GM21619 (cell line): ENCODE measurements at regions not wholly inside any gene's neighbourhood (a gene's known extent, or its start where the extent isn't known, plus 50 kb on each side); places are given as distances from the start of the nearest gene placed in this dataset.
"Not testable (repeated sequence)": the region's sequence is repeated elsewhere in the genome, so short reads cannot be mapped to it uniquely, and the experiment has no call there.

Experiments
- ATAC-seq: cut with Tn5 transposase; IDR thresholded peaks from one replicate; pipeline ENCODE4 v1.9.1; 2021; ENCODE audit not compliant: unreplicated experiment

GRCh38 chr4:156336511-156336910 lies 382.8 kb upstream of the CTSO start:
- ATAC-seq: no peak

GRCh38 chr4:156335721-156336120 lies 382.1 kb upstream of the CTSO start:
- no peak for ATAC-seq

- no peak for ATAC-seq
Measured at GRCh38 chr4:156330436-156331031, 376.9 kb upstream of the CTSO start.

- no peak for ATAC-seq
Measured at GRCh38 chr4:156329779-156330178, 376.1 kb upstream of the CTSO start.

- no peak for ATAC-seq
Measured at GRCh38 chr4:156328882-156329281, 375.2 kb upstream of the CTSO start.

- no peak for ATAC-seq
Measured at GRCh38 chr4:156326246-156326645, 372.6 kb upstream of the CTSO start.

- no peak for ATAC-seq
Measured at GRCh38 chr4:156322592-156322991, 368.9 kb upstream of the CTSO start.

GRCh38 chr4:156321203-156321602 lies 367.5 kb upstream of the CTSO start:
- ATAC-seq: no peak

GRCh38 chr4:156313497-156313896 lies 359.8 kb upstream of the CTSO start:
- ATAC-seq: no peak

GRCh38 chr4:156312261-156312847 lies 358.7 kb upstream of the CTSO start:
- no peak for ATAC-seq

- no peak for ATAC-seq
Measured at GRCh38 chr4:156309031-156309430, 355.4 kb upstream of the CTSO start.

- no peak for ATAC-seq
Measured at GRCh38 chr4:156303708-156304107, 350.0 kb upstream of the CTSO start.

GRCh38 chr4:156298230-156298629 lies 344.6 kb upstream of the CTSO start:
- ATAC-seq: no peak

- ATAC-seq: no peak
Measured at GRCh38 chr4:156295676-156296195, 342.1 kb upstream of the CTSO start.

- no peak for ATAC-seq
Measured at GRCh38 chr4:156294577-156294976, 340.9 kb upstream of the CTSO start.

GRCh38 chr4:156293657-156294297 lies 340.1 kb upstream of the CTSO start:
- no peak for ATAC-seq

- ATAC-seq: no peak
Measured at GRCh38 chr4:156291317-156291716, 337.7 kb upstream of the CTSO start.

- ATAC-seq: no peak
Measured at GRCh38 chr4:156290811-156291210, 337.1 kb upstream of the CTSO start.

- ATAC-seq: not testable (repeated sequence)
Measured at GRCh38 chr4:156290026-156290425, 336.4 kb upstream of the CTSO start.

GRCh38 chr4:156280686-156281085 lies 327.0 kb upstream of the CTSO start:
- ATAC-seq: no peak

GRCh38 chr4:156265407-156265806 lies 311.7 kb upstream of the CTSO start:
- no peak for ATAC-seq

GRCh38 chr4:156261230-156261629 lies 307.6 kb upstream of the CTSO start:
- ATAC-seq: no peak
